ENCODE measurements at regions not wholly inside any gene's neighbourhood (a gene's known extent, or its start where the extent isn't known, plus 50 kb on each side); places are given as distances from the start of the nearest gene placed in this dataset.

GRCh38 chr11:25900814-25901213 is 431.1 kb upstream of the ANO3 start (continued):
- TF ChIP-seq, protein P1, sequence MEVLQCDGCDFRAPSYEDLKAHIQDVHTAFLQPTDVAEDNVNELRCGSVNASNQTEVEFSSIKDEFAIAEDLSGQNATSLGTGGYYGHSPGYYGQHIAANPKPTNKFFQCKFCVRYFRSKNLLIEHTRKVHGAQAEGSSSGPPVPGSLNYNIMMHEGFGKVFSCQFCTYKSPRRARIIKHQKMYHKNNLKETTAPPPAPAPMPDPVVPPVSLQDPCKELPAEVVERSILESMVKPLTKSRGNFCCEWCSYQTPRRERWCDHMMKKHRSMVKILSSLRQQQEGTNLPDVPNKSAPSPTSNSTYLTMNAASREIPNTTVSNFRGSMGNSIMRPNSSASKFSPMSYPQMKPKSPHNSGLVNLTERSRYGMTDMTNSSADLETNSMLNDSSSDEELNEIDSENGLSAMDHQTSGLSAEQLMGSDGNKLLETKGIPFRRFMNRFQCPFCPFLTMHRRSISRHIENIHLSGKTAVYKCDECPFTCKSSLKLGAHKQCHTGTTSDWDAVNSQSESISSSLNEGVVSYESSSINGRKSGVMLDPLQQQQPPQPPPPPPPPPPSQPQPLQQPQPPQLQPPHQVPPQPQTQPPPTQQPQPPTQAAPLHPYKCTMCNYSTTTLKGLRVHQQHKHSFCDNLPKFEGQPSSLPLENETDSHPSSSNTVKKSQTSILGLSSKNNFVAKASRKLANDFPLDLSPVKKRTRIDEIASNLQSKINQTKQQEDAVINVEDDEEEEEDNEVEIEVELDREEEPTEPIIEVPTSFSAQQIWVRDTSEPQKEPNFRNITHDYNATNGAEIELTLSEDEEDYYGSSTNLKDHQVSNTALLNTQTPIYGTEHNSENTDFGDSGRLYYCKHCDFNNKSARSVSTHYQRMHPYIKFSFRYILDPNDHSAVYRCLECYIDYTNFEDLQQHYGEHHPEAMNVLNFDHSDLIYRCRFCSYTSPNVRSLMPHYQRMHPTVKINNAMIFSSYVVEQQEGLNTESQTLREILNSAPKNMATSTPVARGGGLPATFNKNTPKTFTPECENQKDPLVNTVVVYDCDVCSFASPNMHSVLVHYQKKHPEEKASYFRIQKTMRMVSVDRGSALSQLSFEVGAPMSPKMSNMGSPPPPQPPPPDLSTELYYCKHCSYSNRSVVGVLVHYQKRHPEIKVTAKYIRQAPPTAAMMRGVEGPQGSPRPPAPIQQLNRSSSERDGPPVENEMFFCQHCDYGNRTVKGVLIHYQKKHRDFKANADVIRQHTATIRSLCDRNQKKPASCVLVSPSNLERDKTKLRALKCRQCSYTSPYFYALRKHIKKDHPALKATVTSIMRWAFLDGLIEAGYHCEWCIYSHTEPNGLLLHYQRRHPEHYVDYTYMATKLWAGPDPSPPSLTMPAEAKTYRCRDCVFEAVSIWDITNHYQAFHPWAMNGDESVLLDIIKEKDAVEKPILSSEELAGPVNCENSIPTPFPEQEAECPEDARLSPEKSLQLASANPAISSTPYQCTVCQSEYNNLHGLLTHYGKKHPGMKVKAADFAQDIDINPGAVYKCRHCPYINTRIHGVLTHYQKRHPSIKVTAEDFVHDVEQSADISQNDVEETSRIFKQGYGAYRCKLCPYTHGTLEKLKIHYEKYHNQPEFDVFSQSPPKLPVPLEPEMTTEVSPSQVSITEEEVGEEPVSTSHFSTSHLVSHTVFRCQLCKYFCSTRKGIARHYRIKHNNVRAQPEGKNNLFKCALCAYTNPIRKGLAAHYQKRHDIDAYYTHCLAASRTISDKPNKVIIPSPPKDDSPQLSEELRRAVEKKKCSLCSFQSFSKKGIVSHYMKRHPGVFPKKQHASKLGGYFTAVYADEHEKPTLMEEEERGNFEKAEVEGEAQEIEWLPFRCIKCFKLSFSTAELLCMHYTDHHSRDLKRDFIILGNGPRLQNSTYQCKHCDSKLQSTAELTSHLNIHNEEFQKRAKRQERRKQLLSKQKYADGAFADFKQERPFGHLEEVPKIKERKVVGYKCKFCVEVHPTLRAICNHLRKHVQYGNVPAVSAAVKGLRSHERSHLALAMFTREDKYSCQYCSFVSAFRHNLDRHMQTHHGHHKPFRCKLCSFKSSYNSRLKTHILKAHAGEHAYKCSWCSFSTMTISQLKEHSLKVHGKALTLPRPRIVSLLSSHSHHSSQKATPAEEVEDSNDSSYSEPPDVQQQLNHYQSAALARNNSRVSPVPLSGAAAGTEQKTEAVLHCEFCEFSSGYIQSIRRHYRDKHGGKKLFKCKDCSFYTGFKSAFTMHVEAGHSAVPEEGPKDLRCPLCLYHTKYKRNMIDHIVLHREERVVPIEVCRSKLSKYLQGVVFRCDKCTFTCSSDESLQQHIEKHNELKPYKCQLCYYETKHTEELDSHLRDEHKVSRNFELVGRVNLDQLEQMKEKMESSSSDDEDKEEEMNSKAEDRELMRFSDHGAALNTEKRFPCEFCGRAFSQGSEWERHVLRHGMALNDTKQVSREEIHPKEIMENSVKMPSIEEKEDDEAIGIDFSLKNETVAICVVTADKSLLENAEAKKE (CRISPR knock-in tag; IDR thresholded peaks at IDR 0.05) = no peak
- TF ChIP-seq, protein P2, sequence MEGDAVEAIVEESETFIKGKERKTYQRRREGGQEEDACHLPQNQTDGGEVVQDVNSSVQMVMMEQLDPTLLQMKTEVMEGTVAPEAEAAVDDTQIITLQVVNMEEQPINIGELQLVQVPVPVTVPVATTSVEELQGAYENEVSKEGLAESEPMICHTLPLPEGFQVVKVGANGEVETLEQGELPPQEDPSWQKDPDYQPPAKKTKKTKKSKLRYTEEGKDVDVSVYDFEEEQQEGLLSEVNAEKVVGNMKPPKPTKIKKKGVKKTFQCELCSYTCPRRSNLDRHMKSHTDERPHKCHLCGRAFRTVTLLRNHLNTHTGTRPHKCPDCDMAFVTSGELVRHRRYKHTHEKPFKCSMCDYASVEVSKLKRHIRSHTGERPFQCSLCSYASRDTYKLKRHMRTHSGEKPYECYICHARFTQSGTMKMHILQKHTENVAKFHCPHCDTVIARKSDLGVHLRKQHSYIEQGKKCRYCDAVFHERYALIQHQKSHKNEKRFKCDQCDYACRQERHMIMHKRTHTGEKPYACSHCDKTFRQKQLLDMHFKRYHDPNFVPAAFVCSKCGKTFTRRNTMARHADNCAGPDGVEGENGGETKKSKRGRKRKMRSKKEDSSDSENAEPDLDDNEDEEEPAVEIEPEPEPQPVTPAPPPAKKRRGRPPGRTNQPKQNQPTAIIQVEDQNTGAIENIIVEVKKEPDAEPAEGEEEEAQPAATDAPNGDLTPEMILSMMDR (conservative IDR thresholded peaks at IDR 0.05; ENCODE audit: low read depth in 2 of 2) = no peak
- TF ChIP-seq CREB1 (CRISPR knock-in tag; IDR thresholded peaks at IDR 0.05; ENCODE audit: low read depth) (no peak), EZH2phosphoT487 (IDR thresholded peaks at IDR 0.05; ENCODE audit: unreplicated experiment) (no peak), ZNF331 (CRISPR knock-in tag; IDR thresholded peaks at IDR 0.05; ENCODE audit: low read depth) (no peak), EZH2 (IDR thresholded peaks at IDR 0.05; ENCODE audit: low read depth, unreplicated experiment) (no peak), NANOG (IDR thresholded peaks at IDR 0.05; ENCODE audit: borderline replicate concordance) (no peak)

GRCh38 chr11:25901415-25901814 is 430.5 kb upstream of the ANO3 start:
- no peak overlapping the region for H2AFZ ChIP-seq
- no peak overlapping the region for H3K27ac Mint-ChIP-seq
- H3K9me3 Mint-ChIP-seq = no peaks in the 10 kb centered on the region
- H3K4me2 ChIP-seq = no peak overlapping the region
- DNase-seq (ENCODE audit: low spot score) (no peak), ATAC-seq (no peak)
- no peak overlapping the region for H3K27ac ChIP-seq (ENCODE audit: low read depth)
- no peaks in the 10 kb centered on the region for H3K36me3 ChIP-seq (ENCODE audit: insufficient read depth)
- no peak overlapping the region for H3K4me3 ChIP-seq
- H3K4me1 ChIP-seq (ENCODE audit: insufficient read depth) = no peaks in the 10 kb centered on the region
- no peak overlapping the region for H3K4me3 Mint-ChIP-seq
- H3F3A ChIP-seq (replicated peaks; ENCODE audit: low read depth) = no peaks in the 10 kb centered on the region
- H3K4me1 Mint-ChIP-seq = no peaks in the 10 kb centered on the region
- H3K27me3 Mint-ChIP-seq (ENCODE audit: insufficient read depth, low read depth, poor library complexity) = no peaks in the 10 kb centered on the region
- no peaks in the 10 kb centered on the region for H3K79me2 ChIP-seq (replicated peaks; ENCODE audit: insufficient read depth)
- no peaks in the 10 kb centered on the region for H3K36me3 Mint-ChIP-seq (ENCODE audit: low read depth)
- no peaks in the 10 kb centered on the region for H3K9me2 ChIP-seq (ENCODE audit: insufficient read depth)
- H3K27me3 ChIP-seq (ENCODE audit: insufficient read depth) = no peaks in the 10 kb centered on the region
- no peaks in the 10 kb centered on the region for H4K20me1 ChIP-seq (replicated peaks; ENCODE audit: insufficient read depth)
- TF ChIP-seq ETS1 (IDR thresholded peaks at IDR 0.05) = no peak
- TF ChIP-seq ZNF114 (CRISPR knock-in tag; IDR thresholded peaks at IDR 0.05) = no peak
- TF ChIP-seq JUNB (IDR thresholded peaks at IDR 0.05; ENCODE audit: unreplicated experiment) = no peak

Measured in GM23338 (cell line).